ENCODE measurements at regions not wholly inside any gene's neighbourhood (a gene's known extent, or its start where the extent isn't known, plus 50 kb on each side); places are given as distances from the start of the nearest gene placed in this dataset.

DNA sequence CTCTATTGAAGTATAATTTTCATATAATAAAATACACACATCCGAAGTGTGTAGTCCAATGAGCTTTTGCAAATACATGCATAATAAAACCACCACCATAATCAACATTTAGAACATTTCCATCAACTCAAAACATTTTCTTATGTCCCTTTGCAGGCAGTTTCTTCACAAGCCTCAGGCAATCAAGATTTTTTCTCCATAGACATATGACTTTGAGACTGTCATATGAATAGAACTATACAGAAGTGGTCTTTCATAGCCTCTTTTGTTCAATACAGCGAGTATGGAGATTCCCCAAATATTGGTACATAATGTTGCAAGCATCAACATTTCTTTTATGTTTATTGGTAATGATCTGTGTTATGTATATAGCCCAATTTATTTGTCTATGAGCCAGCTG lies 983.2 kb downstream of the CDH11 start:
- no peak overlapping the region for H3K4me3 ChIP-seq (ENCODE audit: low read depth, low read length)
- no peaks in the 10 kb centered on the region for H3K27me3 ChIP-seq (ENCODE audit: insufficient read depth, low read length)
- no peaks in the 10 kb centered on the region for H3K36me3 ChIP-seq (ENCODE audit: insufficient read depth, low read length)
- H3K27ac ChIP-seq (ENCODE audit: low read depth, low read length): no peak overlapping the region
- H3K79me2 ChIP-seq (ENCODE audit: control insufficient read depth, insufficient read depth, low read length, unreplicated experiment): no peaks in the 10 kb centered on the region
- no peaks in the 10 kb centered on the region for H3K4me1 ChIP-seq (ENCODE audit: control insufficient read depth, insufficient read depth, low read length, unreplicated experiment)
- no peak overlapping the region for H2AFZ ChIP-seq (ENCODE audit: low read length, unreplicated experiment)

DNA sequence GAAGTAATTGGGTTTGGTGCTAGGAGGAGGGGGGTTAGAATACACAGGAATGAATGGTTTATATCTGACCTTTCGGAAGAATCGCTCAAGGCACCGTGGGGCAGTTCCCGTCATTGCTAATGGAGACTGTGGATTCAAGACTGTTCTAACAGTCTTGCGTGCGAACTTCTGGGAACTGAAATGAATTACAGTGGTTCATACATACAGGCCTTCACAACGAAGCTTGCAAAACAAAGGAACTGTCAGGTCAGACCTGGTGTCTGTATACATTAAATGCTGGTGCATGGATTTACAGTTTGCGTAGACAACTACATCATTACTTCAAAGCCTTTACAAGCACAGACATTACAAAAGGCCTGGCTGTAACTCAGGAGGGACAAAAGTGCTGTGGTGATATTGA lies 983.9 kb downstream of the CDH11 start:
- H3K79me2 ChIP-seq (ENCODE audit: control insufficient read depth, insufficient read depth, low read length, unreplicated experiment): no peaks in the 10 kb centered on the region
- no peak overlapping the region for H3K27ac ChIP-seq (ENCODE audit: low read depth, low read length)
- H3K4me1 ChIP-seq (ENCODE audit: control insufficient read depth, insufficient read depth, low read length, unreplicated experiment): no peaks in the 10 kb centered on the region
- no peak overlapping the region for H3K4me3 ChIP-seq (ENCODE audit: low read depth, low read length)
- no peaks in the 10 kb centered on the region for H3K36me3 ChIP-seq (ENCODE audit: insufficient read depth, low read length)
- H3K27me3 ChIP-seq (ENCODE audit: insufficient read depth, low read length): no peaks in the 10 kb centered on the region
- H2AFZ ChIP-seq (ENCODE audit: low read length, unreplicated experiment): no peak overlapping the region

DNA sequence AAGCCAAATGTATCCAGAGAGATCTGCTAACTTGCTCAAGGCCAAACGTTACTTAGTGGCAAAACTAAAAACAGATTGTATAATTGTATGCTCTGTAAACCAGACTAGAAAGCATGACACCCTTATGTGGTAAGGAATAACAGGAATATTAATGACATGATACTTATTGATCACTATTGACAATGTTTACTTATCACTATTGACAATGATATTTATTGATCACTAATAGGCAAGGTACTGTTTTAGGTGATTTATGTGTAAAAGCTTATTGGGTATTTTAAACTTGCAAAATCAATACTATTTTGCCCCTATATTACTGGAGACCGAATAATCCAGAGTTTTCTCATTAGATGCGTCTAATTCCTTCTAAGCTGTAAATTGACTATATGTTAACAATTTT lies 985.1 kb downstream of the CDH11 start:
- H3K4me1 ChIP-seq (ENCODE audit: control insufficient read depth, insufficient read depth, low read length, unreplicated experiment): no peaks in the 10 kb centered on the region
- H2AFZ ChIP-seq (ENCODE audit: low read length, unreplicated experiment): no peak overlapping the region
- H3K27me3 ChIP-seq (ENCODE audit: insufficient read depth, low read length): no peaks in the 10 kb centered on the region
- no peak overlapping the region for H3K27ac ChIP-seq (ENCODE audit: low read depth, low read length)
- H3K79me2 ChIP-seq (ENCODE audit: control insufficient read depth, insufficient read depth, low read length, unreplicated experiment): no peaks in the 10 kb centered on the region
- no peak overlapping the region for H3K4me3 ChIP-seq (ENCODE audit: low read depth, low read length)
- H3K36me3 ChIP-seq (ENCODE audit: insufficient read depth, low read length): no peaks in the 10 kb centered on the region

DNA sequence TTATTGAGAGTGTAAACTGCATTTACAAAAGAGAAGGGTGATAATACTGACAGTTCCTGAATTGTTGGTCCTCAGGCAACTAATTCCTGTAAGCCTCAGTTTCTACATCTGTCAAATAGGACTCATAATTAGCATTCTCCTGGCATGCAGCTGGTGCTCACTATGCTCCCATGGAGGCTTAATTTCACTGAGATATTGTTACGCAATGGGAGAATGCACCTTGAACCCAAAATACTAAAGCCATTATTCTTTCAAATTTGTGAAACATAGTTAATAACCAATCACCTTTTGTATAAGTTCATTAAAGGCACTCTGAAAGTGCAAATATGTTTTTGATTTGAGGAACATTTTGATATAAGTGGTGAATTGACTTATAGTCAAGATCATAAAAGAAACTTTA lies 985.5 kb downstream of the CDH11 start:
- H3K27me3 ChIP-seq (ENCODE audit: insufficient read depth, low read length): no peaks in the 10 kb centered on the region
- no peak overlapping the region for H3K27ac ChIP-seq (ENCODE audit: low read depth, low read length)
- no peaks in the 10 kb centered on the region for H3K4me1 ChIP-seq (ENCODE audit: control insufficient read depth, insufficient read depth, low read length, unreplicated experiment)
- H3K4me3 ChIP-seq (ENCODE audit: low read depth, low read length): no peak overlapping the region
- no peaks in the 10 kb centered on the region for H3K79me2 ChIP-seq (ENCODE audit: control insufficient read depth, insufficient read depth, low read length, unreplicated experiment)
- H2AFZ ChIP-seq (ENCODE audit: low read length, unreplicated experiment): no peak overlapping the region
- no peaks in the 10 kb centered on the region for H3K36me3 ChIP-seq (ENCODE audit: insufficient read depth, low read length)

DNA sequence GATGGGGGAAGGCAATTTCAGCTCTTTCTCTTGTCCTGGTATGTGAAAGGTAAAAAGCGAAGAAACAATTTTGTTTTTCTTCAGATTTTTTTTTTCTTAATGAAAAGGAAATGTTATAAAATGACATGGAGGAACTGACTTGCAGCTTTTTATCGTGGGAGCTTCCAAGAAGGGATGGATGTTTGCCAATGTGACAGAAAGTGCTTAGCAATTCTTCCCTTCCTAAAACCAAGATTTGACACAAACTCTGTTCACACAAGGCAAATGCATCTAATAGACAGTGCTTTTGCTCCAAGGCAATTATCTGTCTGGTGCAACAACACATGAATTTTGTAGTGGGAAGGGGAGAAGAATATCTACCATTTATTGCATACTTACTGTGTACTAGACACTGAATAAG lies 988.5 kb downstream of the CDH11 start:
- no peaks in the 10 kb centered on the region for H3K79me2 ChIP-seq (ENCODE audit: control insufficient read depth, insufficient read depth, low read length, unreplicated experiment)
- H3K4me1 ChIP-seq (ENCODE audit: control insufficient read depth, insufficient read depth, low read length, unreplicated experiment): no peaks in the 10 kb centered on the region
- no peak overlapping the region for H2AFZ ChIP-seq (ENCODE audit: low read length, unreplicated experiment)
- no peaks in the 10 kb centered on the region for H3K36me3 ChIP-seq (ENCODE audit: insufficient read depth, low read length)
- no peaks in the 10 kb centered on the region for H3K27me3 ChIP-seq (ENCODE audit: insufficient read depth, low read length)
- H3K4me3 ChIP-seq (ENCODE audit: low read depth, low read length): no peak overlapping the region
- no peak overlapping the region for H3K27ac ChIP-seq (ENCODE audit: low read depth, low read length)

DNA sequence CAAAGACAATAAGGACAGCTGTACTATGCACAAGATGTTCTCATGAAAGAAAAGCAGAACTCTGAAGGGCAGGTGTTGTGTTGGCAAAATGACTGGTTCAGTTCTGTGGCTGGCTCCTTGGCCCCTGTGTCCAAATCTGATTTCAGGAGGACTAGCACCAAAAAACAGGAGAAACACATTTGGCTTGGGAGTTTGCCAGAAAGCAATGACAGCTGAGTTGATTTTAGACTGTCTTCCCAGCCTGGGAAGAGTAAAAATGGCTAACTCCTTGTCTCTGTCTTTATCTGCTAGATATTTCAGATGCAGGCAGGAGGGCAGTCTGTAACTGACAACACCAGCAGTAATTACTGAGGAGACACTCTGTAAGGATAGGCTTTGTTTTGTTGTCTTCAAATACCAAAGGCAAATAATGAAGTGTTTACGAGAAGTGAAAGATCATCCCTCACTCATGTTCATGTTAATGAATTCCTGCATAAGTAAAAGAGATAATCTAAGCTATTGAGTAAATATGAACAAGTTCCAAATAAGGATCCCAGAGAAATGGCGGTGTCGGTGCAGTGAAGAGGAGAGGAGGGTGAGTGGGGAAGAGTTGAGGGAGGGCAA lies 989.0 kb downstream of the CDH11 start:
- H3K36me3 ChIP-seq (ENCODE audit: insufficient read depth, low read length): no peaks in the 10 kb centered on the region
- H3K27ac ChIP-seq (ENCODE audit: low read depth, low read length): no peak overlapping the region
- H3K79me2 ChIP-seq (ENCODE audit: control insufficient read depth, insufficient read depth, low read length, unreplicated experiment): no peaks in the 10 kb centered on the region
- no peak overlapping the region for H2AFZ ChIP-seq (ENCODE audit: low read length, unreplicated experiment)
- no peaks in the 10 kb centered on the region for H3K4me1 ChIP-seq (ENCODE audit: control insufficient read depth, insufficient read depth, low read length, unreplicated experiment)
- H3K27me3 ChIP-seq (ENCODE audit: insufficient read depth, low read length): no peaks in the 10 kb centered on the region
- H3K4me3 ChIP-seq (ENCODE audit: low read depth, low read length): no peak overlapping the region

DNA sequence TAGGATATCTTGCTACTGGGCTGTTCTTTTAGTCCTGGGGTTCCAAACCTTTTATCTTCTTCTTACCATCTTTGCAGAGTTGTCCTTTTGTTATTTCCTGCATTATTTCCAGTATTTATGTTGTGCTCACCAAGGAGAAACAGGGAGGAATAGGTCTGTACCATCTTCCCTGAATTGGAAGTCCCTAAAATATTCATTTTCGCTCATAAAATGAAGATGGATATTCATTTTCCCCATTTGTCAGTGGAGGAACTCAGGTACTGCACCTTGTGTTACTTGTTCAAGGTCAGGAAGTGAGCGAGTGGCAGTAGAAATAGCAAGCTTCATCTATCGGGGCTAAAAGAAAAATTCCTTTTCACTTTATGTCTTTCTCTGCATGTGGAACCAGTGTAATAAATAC lies 989.7 kb downstream of the CDH11 start:
- no peaks in the 10 kb centered on the region for H3K4me1 ChIP-seq (ENCODE audit: control insufficient read depth, insufficient read depth, low read length, unreplicated experiment)
- H2AFZ ChIP-seq (ENCODE audit: low read length, unreplicated experiment): no peak overlapping the region
- H3K36me3 ChIP-seq (ENCODE audit: insufficient read depth, low read length): no peaks in the 10 kb centered on the region
- no peak overlapping the region for H3K4me3 ChIP-seq (ENCODE audit: low read depth, low read length)
- H3K27me3 ChIP-seq (ENCODE audit: insufficient read depth, low read length): no peaks in the 10 kb centered on the region
- H3K79me2 ChIP-seq (ENCODE audit: control insufficient read depth, insufficient read depth, low read length, unreplicated experiment): no peaks in the 10 kb centered on the region
- H3K27ac ChIP-seq (ENCODE audit: low read depth, low read length): no peak overlapping the region

DNA sequence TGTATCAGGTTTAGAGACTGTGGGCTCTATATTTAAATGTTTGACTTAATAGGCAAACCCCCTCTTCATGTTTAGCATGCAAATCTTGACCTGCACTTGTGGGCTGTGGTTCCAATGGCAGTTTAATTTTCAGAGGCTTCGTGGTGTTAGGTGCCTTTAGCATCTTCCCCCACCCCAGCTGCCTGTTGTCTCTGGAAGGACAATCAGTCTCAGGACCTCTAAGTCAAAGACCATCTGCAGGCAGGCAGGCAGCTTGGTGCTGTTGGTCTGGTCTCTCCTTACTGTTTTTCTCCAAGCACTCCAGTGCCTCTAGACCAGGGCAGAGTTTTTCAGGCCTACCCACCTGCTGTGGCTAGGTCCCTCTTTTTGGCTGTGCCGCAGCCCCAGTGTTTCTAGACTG lies 990.4 kb downstream of the CDH11 start:
- H3K27ac ChIP-seq (ENCODE audit: low read depth, low read length): no peak overlapping the region
- no peaks in the 10 kb centered on the region for H3K27me3 ChIP-seq (ENCODE audit: insufficient read depth, low read length)
- no peak overlapping the region for H2AFZ ChIP-seq (ENCODE audit: low read length, unreplicated experiment)
- no peaks in the 10 kb centered on the region for H3K4me1 ChIP-seq (ENCODE audit: control insufficient read depth, insufficient read depth, low read length, unreplicated experiment)
- H3K36me3 ChIP-seq (ENCODE audit: insufficient read depth, low read length): no peaks in the 10 kb centered on the region
- H3K79me2 ChIP-seq (ENCODE audit: control insufficient read depth, insufficient read depth, low read length, unreplicated experiment): no peaks in the 10 kb centered on the region
- H3K4me3 ChIP-seq (ENCODE audit: low read depth, low read length): no peak overlapping the region

DNA sequence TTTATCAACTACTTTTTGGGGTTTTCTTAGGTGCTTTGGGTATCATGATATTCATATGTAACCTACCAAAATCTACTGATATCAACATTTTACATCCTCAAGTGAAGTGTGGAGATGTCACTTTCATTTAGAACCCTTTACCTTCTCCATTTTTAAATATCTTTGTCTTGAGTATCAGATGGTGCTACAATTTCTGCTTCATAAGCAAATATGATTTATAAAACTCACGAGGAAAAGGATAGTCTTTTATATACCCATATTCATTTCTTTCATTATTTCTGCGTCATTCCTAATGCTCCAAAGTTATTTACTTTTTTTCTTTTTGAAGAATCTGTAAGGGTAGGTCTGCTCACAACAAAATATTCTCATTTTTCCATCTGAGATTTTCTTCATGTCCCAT lies 991.7 kb downstream of the CDH11 start:
- Histone ChIP-seq H3K79me2 (ENCODE audit: control insufficient read depth, insufficient read depth, low read length, unreplicated experiment) (no peaks in the 10 kb centered on the region), H3K27me3 (ENCODE audit: insufficient read depth, low read length) (no peaks in the 10 kb centered on the region), H3K27ac (ENCODE audit: low read depth, low read length) (no peak overlapping the region), H3K4me3 (ENCODE audit: low read depth, low read length) (no peak overlapping the region), H3K4me1 (ENCODE audit: control insufficient read depth, insufficient read depth, low read length, unreplicated experiment) (no peaks in the 10 kb centered on the region), H2AFZ (ENCODE audit: low read length, unreplicated experiment) (no peak overlapping the region), H3K36me3 (ENCODE audit: insufficient read depth, low read length) (no peaks in the 10 kb centered on the region)

DNA sequence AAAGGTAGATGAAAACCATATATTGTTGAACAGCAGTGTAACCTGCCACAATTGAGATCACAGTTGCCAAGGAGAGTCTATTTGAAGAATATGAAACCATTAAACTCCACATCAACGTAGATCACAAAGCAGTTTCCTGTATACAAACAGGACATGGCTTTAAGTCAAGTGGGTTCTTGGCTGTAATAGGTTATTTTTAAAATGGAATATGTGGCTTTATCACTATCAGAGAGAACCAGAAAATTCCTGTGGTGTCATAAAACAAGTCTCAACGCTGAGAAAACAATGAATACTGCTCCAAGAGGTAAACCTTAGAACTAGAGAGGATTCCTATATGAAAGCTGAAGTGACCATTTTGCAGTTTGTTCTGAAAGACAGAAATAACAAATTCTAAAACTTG lies 999.7 kb downstream of the CDH11 start:
- H3K27ac ChIP-seq (ENCODE audit: low read depth, low read length): no peak overlapping the region
- no peak overlapping the region for H3K4me3 ChIP-seq (ENCODE audit: low read depth, low read length)
- H2AFZ ChIP-seq (ENCODE audit: low read length, unreplicated experiment): no peak overlapping the region
- no peaks in the 10 kb centered on the region for H3K27me3 ChIP-seq (ENCODE audit: insufficient read depth, low read length)
- H3K36me3 ChIP-seq (ENCODE audit: insufficient read depth, low read length): no peaks in the 10 kb centered on the region
- no peaks in the 10 kb centered on the region for H3K4me1 ChIP-seq (ENCODE audit: control insufficient read depth, insufficient read depth, low read length, unreplicated experiment)
- no peaks in the 10 kb centered on the region for H3K79me2 ChIP-seq (ENCODE audit: control insufficient read depth, insufficient read depth, low read length, unreplicated experiment)

DNA sequence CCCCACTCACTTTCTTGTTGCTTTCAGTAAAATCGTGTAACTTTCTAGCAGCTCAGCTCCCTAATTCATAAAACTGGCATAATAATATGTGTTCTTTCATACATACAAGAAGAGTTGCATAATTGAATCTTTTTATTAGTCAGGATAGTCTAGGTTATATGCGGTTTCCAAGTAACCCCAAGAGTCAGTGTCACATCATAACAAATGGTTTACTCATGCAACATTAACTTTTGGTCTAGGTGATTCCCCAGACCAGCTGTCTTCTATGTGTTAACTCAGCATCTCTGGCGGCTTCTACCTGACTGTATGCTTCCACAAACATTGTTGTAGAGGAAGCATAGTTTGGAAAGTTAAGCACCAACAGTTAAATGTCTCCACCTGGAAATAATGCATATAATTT lies 1000.4 kb downstream of the CDH11 start:
- Histone ChIP-seq H3K27ac (ENCODE audit: low read depth, low read length) (no peak overlapping the region), H3K79me2 (ENCODE audit: control insufficient read depth, insufficient read depth, low read length, unreplicated experiment) (no peaks in the 10 kb centered on the region), H3K27me3 (ENCODE audit: insufficient read depth, low read length) (no peaks in the 10 kb centered on the region), H3K4me3 (ENCODE audit: low read depth, low read length) (no peak overlapping the region), H3K4me1 (ENCODE audit: control insufficient read depth, insufficient read depth, low read length, unreplicated experiment) (no peaks in the 10 kb centered on the region), H2AFZ (ENCODE audit: low read length, unreplicated experiment) (no peak overlapping the region), H3K36me3 (ENCODE audit: insufficient read depth, low read length) (no peaks in the 10 kb centered on the region)

Measured in ACC112 (cell line).